Mammary epithelial cell (primary cell): ENCODE measurements at regions not wholly inside any gene's neighbourhood (a gene's known extent, or its start where the extent isn't known, plus 50 kb on each side); places are given as distances from the start of the nearest gene placed in this dataset.

ENCODE experiments used
- EZH2 ChIP-seq: IDR thresholded peaks from 2 replicates; pipeline ENCODE4 v1.6.1; 2012; ENCODE audit warnings: low read length, inconsistent platforms, borderline replicate concordance
- TF ChIP-seq, protein P1 (sequence below), 2 donors: IDR thresholded peaks in 1 of 2; conservative IDR thresholded peaks in 1 of 2; 2 replicates each; pipeline ENCODE4 v1.5.1; 2011 to 2012; ENCODE audit warnings: inconsistent platforms in 2 of 2, low read length in 2 of 2, mild to moderate bottlenecking in 2 of 2, control low read depth in 1 of 2, low read depth in 1 of 2; ENCODE audit not compliant: insufficient read depth in 1 of 2; ENCODE audit errors: extremely low read depth in 1 of 2

DNA sequence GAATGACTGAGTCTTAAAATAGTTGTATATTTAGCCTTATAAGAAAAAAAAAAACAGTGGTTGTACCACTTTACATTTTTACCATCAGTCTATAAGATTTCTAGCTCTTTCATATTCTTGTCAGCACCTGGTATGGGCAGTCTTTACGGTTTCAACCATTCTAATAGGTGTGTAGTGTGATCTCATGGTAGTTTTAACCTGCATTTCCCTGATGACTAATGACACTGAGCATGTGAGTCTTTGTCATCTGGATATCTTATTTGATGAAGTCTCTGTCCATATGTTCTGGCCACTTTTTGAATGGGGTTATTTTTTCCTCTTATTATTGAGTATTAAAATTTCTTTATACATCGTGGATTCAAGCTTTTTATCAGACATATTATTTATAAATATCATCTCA, 365.3 kb upstream of the IGFBP3 start:
- TF ChIP-seq EZH2 = no peak
- TF ChIP-seq, protein P1, sequence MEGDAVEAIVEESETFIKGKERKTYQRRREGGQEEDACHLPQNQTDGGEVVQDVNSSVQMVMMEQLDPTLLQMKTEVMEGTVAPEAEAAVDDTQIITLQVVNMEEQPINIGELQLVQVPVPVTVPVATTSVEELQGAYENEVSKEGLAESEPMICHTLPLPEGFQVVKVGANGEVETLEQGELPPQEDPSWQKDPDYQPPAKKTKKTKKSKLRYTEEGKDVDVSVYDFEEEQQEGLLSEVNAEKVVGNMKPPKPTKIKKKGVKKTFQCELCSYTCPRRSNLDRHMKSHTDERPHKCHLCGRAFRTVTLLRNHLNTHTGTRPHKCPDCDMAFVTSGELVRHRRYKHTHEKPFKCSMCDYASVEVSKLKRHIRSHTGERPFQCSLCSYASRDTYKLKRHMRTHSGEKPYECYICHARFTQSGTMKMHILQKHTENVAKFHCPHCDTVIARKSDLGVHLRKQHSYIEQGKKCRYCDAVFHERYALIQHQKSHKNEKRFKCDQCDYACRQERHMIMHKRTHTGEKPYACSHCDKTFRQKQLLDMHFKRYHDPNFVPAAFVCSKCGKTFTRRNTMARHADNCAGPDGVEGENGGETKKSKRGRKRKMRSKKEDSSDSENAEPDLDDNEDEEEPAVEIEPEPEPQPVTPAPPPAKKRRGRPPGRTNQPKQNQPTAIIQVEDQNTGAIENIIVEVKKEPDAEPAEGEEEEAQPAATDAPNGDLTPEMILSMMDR (conservative IDR thresholded peaks at IDR 0.05 in 1 of 2, IDR thresholded peaks at IDR 0.05 in 1 of 2; ENCODE audit: extremely low read depth in 1 of 2, insufficient read depth in 1 of 2, low read depth in 1 of 2, low read length in 2 of 2) = no peak
